NCI-H128 (cell line): ENCODE measurements at regions not wholly inside any gene's neighbourhood (a gene's known extent, or its start where the extent isn't known, plus 50 kb on each side); places are given as distances from the start of the nearest gene placed in this dataset.

Source experiments
- DNase-seq: peaks from one replicate; lab custom pipeline; 2025; ENCODE audit not compliant: unreplicated experiment; lab: John Stamatoyannopoulos, UW

DNA sequence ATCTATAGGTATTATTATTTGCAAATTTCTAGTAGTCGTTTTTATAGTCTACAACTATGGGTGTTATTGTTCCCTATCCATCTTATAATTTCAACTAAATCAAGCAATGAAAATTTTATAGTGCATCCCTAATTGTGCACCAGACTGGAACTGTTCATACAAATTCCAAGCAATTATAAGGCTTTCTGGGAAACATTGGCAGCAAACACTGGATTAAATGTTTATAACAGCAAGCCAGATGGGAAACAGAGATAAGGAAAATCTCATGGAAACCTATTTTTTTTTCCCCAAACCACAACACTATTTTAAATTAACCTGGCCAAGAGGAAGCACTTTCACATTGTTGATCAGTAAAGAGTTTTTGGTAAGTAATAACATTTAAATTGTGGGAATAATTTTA lies 524.3 kb downstream of the RASEF start:
- DNase-seq: no peak

DNA sequence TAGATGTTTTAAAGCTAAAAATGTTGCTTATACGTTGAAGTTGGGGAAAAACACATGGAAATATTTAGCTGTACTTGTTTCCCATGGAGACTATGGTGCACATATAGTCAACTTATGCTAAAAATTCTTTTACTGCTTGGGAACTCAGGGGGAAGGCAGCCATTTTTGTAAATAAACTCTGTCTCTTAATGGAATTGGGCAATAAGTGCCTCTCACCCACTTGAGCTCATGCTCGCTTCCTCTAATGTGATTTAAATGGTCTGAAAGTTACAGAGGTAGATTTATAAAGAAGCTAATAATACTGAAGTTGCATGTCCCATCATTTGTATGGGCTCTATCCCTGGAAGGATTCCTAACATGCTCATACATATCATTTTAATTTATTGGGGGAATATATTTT lies 523.8 kb downstream of the RASEF start:
- no peak for DNase-seq

DNA sequence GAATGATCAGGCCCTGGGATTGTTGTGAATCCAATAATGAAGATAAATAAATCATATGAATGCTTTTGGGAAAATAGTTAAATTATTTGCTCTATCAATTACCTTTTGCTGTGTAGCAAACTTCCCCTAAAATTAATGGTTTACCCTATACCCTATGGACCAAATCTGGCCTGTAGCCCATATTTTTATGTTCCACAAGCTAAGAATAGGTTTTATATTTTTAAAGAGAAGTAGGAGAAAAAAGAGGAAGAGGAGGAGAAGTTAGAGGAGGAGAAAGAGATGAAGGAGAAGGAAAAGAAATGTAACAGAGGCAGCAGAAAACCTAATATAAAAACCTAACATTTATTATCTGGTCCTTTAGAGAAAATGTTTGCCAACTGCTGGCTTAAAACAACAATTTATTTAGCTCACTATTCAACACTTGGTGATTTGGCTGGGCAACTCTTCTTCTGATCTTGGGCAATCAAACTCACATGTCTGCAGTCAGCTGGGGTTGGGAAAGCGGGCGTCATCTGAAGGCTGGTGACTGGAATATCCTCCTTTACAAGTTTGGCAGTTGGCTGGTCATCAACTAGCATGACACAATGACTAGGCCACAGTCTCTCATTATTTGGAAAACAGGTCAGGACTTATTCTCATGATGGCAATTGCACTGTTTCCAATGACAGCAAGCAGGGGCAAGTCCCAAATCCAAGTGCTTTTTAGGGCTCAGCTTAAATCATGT lies 522.9 kb downstream of the RASEF start:
- DNase-seq: no peak

DNA sequence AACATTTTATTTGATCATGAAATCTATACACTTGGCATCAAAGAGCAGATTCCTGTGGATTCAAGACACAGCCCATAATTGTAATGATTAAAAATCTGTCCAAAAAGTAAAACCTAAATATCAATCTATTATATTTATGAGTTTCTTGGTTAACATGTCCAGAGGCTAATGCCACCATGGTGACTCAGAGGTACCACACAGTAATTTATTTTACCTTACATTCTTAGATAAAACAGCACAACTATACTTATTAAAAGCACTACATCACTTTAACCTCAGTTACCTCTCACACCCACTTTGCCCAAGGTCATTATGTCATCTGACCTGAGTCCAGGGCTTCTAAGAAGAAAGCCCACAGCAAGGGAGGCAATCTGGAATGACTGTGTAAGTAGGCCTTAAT lies 519.2 kb downstream of the RASEF start:
- DNase-seq: no peak

DNA sequence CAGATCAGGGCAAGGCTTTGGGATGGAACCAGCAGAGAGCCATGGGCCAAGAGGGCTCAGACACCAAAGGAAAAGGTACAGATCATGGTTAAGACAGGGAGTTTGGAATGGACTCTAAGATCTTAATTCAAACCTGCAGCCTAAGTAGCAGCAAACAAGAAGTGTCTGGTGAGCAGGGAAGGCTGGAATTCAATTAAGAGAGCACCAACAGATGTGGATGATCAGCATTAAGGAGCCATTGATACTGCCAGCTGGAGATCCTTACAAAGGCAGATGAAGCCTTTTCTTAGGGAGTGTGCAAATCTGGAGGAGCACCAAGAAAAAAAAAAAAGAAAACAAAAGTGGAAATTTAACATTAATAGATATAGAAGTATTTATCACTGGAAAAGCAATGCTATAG lies 516.8 kb downstream of the RASEF start:
- DNase-seq: no peak

GRCh38 chr9:82547995-82548394 lies 514.9 kb downstream of the RASEF start:
- DNase-seq: no peak

DNA sequence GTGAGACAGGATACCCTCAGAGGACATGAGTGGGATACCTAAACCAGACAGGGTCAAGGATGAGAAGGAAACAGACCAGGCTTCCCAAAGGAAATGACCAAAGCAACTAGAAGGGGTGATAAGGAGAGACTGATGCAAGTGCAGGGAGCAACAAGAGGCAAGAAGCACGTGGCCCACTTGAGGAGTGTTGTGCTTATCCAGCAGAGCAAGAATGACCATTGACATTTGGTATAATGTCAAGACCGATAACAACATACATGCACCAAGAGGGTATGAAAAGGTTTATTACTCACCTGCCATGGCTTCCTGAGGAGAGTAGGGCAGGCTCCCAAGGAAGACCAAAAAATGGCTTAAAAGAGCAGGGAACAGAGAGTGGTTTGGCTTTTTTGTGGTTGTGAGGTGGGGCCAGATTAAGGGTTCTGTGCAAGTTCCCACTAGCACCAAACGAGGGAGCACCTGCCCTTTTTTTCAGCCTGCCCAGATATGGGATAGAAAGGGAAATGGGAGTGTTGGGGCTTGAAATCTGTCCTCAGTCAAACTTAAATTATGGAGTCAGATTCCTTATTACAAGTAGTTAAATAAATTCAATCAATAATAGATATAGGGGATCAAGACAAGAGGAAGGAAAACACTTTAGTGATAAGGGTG lies 513.6 kb downstream of the RASEF start:
- DNase-seq: no peak

GRCh38 chr9:82552784-82553183 lies 510.2 kb downstream of the RASEF start:
- no peak for DNase-seq

DNA sequence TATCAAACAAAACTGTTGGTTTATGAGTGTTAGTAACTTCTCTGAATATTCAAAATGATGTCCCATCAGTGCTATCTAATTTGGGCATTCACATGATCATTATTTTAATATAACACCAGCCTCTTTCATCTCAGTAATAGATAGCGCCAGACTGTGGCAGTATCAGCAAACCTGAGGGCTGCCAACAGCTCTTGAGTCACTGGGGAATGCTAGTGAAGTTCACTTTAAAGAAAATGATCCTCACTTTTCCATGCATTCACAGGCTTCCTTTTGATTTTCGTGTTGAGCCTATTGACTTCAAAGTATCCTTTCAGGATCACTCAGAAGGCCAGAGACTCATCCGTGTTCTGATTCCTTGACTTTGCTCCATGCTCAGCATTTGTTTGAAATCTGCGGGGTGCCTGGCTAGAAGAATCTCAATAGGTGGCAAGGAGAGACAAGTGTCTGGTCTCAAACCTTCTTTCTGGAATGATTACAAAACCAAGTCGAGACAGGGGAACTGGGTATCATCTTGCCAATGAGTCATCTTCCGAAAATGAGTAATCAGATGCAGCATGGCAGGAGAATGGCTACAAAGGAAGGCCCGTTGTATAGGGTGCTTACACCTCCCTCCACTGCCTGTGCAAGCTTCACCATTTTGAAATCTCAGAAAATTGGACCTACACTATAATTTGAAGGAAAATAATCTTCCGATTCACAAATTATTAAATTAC lies 509.1 kb downstream of the RASEF start:
- no peak for DNase-seq

DNA sequence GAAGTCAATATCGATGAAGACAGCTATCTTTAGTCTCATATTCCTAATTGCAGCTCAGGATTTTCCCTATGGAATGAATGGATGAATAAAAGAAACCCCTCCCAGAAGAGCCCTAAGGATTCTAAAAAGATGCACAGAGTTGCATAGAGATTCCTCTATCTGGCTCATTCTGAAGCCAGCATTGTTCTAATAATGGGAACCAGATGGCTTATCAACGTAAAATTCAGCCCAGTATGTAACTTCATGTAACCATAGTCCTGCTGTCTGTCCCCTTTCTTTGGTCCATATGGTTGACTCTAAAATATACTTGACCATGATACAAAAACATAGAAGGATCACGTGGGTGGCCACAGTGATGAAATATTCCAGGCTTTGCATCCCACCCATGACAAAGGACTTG lies 508.6 kb downstream of the RASEF start:
- no peak for DNase-seq

GRCh38 chr9:82555031-82555430 lies 507.9 kb downstream of the RASEF start:
- DNase-seq: no peak

- no peak for DNase-seq
These were observed 507.4 kb downstream of the RASEF start for GRCh38 chr9:82555431-82556051.

DNA sequence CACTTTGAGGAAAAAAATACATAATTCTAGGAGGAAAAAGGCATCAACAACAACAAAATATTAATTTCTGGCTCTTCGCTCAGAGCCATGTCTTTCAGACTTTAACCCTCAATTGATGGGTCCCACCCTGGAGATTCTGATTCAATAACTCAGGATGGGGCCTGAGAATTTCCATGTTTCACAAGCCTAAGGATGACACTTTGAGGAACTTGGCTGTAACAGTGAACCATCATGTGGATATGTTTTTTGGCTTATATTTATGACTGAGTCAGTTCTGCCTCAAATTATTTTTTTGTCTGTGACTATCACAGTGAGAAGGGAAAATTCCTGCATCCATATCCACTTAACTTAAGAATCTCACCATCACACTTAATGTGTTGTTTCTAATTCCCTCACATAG lies 504.6 kb downstream of the RASEF start:
- no peak for DNase-seq

GRCh38 chr9:82558855-82559630 lies 503.9 kb downstream of the RASEF start:
- DNase-seq: no peak

DNA sequence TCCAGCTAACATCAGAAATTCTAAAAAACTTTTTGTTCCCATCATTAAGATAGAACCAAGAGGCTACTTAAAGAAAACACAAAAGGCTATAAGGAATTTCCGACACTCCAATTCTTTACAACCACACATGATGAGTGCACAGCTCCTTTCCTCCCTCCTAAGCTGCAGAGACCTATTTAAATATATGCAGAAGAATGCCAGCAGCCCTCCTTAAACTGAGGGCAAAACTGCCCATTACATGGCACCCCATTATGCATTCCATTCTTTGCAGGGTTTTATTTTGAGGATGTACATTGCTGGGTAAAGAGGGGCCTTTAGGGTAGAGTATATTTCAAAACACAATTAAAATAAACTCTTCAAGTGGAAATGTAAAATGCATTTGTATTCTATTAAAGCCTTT lies 502.9 kb downstream of the RASEF start:
- no peak for DNase-seq

DNA sequence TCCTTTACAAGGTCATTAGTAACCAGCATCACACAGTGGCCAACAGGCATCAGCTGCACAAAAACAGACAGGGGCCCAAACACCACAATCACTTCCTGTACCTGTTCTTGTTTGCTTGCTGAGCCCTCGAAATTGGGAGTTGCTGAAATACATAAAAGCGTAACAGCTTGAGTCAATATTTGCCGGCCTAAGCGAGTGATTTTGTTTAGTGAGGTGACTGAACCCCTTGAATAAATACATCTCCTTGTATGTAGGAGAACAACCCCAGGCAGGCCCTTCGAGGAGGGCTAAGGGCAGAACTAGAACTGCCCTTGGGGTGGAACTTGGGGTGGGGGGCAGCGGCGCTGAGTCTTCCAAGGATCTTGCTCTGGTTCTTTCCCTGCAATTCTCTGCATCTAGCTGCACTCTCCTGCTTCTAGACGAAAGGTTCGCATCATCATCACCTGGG lies 502.5 kb downstream of the RASEF start:
- DNase-seq: no peak

GRCh38 chr9:82563094-82563493 lies 499.8 kb downstream of the RASEF start:
- no peak for DNase-seq

DNA sequence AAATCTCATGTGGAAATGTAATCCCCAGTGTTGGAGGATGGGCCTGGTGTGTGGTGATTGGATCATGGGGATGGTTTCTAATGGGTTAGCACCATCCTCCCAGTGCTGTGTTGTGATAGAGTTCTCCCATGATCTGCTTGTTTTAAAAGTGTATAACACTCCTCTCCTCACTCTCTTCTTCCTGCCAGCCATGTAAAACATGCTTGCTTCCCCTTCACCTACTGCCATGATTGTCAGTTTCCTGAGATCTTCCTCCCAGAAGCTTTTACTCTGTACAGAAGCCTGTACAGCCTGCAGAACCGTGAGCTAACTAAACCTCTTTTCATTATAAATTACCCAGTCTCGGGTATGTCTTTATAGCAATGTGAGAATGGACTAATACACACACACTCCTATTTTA lies 499.1 kb downstream of the RASEF start:
- no peak for DNase-seq

GRCh38 chr9:82565188-82565969 lies 497.6 kb downstream of the RASEF start:
- no peak for DNase-seq

- DNase-seq: no peak
These were observed 495.0 kb downstream of the RASEF start for GRCh38 chr9:82567953-82568352.
